Prostate gland (tissue), 2 donors: ENCODE measurements at regions not wholly inside any gene's neighbourhood (a gene's known extent, or its start where the extent isn't known, plus 50 kb on each side); places are given as distances from the start of the nearest gene placed in this dataset.

Source experiments
- POLR2A ChIP-seq: fragments of 450-650 bp; IDR thresholded peaks from one replicate; pipeline ENCODE4 v1.6.1; 2016; ENCODE audit warnings: antibody characterized with exemption, mild to moderate bottlenecking
- TF ChIP-seq, protein P1 (sequence below), 4 experiments: fragments of 200-600 bp in 2 of 4; fragments of 450-650 bp in 2 of 4; sonication (generic) in 2 of 4; IDR thresholded peaks; 1 replicate in 3 of 4; 2 replicates in 1 of 4; pipeline ENCODE4 v1.5.1; 2016 to 2019; ENCODE audit warnings: antibody characterized with exemption in 4 of 4, mild to moderate bottlenecking in 2 of 4, moderate library complexity in 2 of 4

DNA sequence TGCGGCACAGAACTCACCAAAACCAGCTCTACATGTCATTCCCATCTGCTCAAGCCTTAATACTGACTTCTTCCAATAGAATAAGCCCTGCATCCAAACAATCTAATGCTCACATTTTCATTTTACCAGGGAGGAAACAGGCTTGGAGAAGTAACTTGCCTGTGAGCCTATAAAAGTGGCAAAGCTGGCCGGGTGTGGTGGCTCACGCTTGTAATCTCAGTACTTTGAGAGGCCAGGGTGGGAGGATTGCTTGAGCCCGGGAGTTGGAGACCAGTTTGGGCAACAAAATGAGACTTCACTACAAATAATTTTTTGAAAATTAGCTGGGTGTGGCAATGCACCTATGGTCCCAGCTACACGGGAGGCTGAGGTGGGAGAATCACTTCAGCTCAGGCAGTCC, 133.7 kb downstream of the LY86 start:
- TF ChIP-seq POLR2A: no peak
- TF ChIP-seq, protein P1, sequence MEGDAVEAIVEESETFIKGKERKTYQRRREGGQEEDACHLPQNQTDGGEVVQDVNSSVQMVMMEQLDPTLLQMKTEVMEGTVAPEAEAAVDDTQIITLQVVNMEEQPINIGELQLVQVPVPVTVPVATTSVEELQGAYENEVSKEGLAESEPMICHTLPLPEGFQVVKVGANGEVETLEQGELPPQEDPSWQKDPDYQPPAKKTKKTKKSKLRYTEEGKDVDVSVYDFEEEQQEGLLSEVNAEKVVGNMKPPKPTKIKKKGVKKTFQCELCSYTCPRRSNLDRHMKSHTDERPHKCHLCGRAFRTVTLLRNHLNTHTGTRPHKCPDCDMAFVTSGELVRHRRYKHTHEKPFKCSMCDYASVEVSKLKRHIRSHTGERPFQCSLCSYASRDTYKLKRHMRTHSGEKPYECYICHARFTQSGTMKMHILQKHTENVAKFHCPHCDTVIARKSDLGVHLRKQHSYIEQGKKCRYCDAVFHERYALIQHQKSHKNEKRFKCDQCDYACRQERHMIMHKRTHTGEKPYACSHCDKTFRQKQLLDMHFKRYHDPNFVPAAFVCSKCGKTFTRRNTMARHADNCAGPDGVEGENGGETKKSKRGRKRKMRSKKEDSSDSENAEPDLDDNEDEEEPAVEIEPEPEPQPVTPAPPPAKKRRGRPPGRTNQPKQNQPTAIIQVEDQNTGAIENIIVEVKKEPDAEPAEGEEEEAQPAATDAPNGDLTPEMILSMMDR (IDR thresholded peaks at IDR 0.05): no peak
